Progenitor cell of endocrine pancreas (in vitro differentiated cells): ENCODE measurements at regions not wholly inside any gene's neighbourhood (a gene's known extent, or its start where the extent isn't known, plus 50 kb on each side); places are given as distances from the start of the nearest gene placed in this dataset.

Experiments used
- DNase-seq: peaks from one replicate; pipeline ENCODE4 v3.0.0; 2021; ENCODE audit warnings: low spot score; ENCODE audit not compliant: unreplicated experiment
- H3K27ac Mint-ChIP-seq: 2 replicates; pipeline ENCODE4 v1.8.0; 2021; ENCODE audit warnings: mild to moderate bottlenecking, moderate library complexity, mixed read lengths
- H3K27me3 Mint-ChIP-seq: 2 replicates; pipeline ENCODE4 v1.8.0; 2021; ENCODE audit warnings: mixed read lengths
- H3K36me3 Mint-ChIP-seq: 2 replicates; pipeline ENCODE4 v1.8.0; 2022; ENCODE audit warnings: mixed read lengths; ENCODE audit not compliant: insufficient read depth
- H3K4me1 Mint-ChIP-seq: 2 replicates; pipeline ENCODE4 v1.8.0; 2021; ENCODE audit warnings: low read depth, mixed read lengths
- H3K4me3 Mint-ChIP-seq: 2 replicates; pipeline ENCODE4 v1.8.0; 2021; ENCODE audit warnings: low read depth, mild to moderate bottlenecking, moderate library complexity, mixed read lengths
- H3K9me3 Mint-ChIP-seq: 2 replicates; pipeline ENCODE4 v1.8.0; 2021; ENCODE audit warnings: low read depth, mixed read lengths
- TF ChIP-seq, protein P1 (sequence below): fragments of 200-600 bp; sonication (generic); IDR thresholded peaks from one replicate; pipeline ENCODE4 v1.5.0; 2021; ENCODE audit warnings: antibody characterized with exemption, mild to moderate bottlenecking; ENCODE audit not compliant: unreplicated experiment

DNA sequence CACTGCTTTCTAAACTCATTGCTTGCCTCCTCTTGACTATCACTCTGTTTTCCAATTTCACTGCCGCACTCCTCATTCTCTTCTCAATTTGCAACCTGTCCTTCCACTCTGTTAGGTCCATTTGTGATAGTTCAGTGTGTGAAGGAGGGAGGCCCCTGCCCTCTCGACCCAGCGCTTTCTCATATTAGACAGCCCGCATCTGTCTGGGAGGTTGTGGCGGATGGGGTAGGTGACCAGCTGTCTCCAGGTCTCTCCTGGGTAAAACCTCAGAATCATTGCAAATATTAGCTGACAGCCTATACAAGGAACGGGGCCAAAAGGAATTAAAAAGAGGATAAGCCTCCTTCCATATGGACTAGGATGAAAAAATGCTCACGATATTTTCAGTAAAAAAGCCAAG is 358.3 kb downstream of the SHQ1 start:
- no peaks in the 10 kb centered on the region for H3K27me3 Mint-ChIP-seq
- H3K27ac Mint-ChIP-seq, result peak overlapping the region; percentile 33
- H3K4me3 Mint-ChIP-seq, result no peak overlapping the region
- peaks cover 3% of the 10 kb centered on the region for H3K9me3 Mint-ChIP-seq
- peaks cover 22% of the 10 kb centered on the region for H3K4me1 Mint-ChIP-seq
- no peak for DNase-seq
- no peaks in the 10 kb centered on the region for H3K36me3 Mint-ChIP-seq
- TF ChIP-seq, protein P1, sequence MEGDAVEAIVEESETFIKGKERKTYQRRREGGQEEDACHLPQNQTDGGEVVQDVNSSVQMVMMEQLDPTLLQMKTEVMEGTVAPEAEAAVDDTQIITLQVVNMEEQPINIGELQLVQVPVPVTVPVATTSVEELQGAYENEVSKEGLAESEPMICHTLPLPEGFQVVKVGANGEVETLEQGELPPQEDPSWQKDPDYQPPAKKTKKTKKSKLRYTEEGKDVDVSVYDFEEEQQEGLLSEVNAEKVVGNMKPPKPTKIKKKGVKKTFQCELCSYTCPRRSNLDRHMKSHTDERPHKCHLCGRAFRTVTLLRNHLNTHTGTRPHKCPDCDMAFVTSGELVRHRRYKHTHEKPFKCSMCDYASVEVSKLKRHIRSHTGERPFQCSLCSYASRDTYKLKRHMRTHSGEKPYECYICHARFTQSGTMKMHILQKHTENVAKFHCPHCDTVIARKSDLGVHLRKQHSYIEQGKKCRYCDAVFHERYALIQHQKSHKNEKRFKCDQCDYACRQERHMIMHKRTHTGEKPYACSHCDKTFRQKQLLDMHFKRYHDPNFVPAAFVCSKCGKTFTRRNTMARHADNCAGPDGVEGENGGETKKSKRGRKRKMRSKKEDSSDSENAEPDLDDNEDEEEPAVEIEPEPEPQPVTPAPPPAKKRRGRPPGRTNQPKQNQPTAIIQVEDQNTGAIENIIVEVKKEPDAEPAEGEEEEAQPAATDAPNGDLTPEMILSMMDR, result no peak

DNA sequence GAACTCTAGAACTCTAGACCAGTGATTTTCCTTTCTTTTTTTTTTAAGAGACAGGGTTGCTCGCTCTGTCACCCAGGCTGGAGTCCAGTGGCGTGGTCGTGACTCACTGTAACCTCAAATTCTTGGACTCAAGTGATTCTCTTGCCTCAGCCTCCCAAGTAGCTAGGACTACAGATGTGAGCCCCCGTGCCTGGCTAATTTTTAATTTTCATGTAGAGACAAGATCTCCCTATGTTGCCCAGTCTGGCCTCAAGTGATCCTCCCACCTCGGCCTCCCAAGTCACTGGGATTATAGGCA is 359.6 kb downstream of the SHQ1 start:
- no peaks in the 10 kb centered on the region for H3K36me3 Mint-ChIP-seq
- no peaks in the 10 kb centered on the region for H3K27me3 Mint-ChIP-seq
- H3K4me3 Mint-ChIP-seq, result no peak overlapping the region
- H3K27ac Mint-ChIP-seq, result peak overlapping the region; percentile 33
- no peak for DNase-seq
- no peaks in the 10 kb centered on the region for H3K9me3 Mint-ChIP-seq
- TF ChIP-seq, protein P1, result no peak
- H3K4me1 Mint-ChIP-seq, result peaks cover 22% of the 10 kb centered on the region

DNA sequence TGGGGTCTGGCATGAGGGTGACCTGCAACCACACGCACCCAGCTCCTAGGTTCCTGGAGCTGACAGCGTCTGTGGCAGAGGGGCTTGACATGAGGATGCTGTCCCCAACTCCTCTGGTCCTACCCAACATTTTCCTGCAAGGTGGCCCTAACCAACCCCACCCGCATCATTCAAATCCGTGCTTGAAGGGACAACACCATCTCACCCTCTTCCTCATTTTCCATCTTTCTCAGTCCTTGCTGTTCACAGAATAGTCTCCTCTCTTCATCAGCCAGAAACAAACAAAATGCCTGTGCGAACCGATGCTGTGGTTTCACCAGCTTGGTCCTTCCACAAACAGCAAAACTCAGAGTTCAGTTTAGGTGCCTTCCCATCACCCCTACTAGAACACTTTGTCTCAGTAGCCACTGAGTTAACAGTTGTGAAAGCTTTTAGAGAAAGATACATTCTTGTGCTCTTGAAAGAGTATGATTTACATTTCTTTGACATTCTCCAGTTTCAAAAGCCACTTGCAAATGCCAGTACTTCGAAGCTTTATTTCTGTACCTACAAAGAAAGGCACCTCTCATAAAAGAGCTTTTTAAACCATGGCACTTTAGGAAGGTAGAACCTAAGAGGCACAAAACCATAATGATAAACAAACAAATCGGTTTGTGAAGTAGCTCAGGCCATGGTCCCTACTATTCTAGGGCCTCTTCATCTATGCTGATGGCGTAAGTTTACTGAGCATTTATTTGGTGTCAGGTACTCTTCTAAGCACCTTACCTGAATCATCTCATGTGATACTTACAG is 360.1 kb downstream of the SHQ1 start:
- TF ChIP-seq, protein P1, result no peak
- Mint-ChIP-seq H3K4me3 (no peak overlapping the region), H3K36me3 (no peaks in the 10 kb centered on the region), H3K27ac (peak overlapping the region; percentile 69), H3K27me3 (no peaks in the 10 kb centered on the region), H3K4me1 (peaks cover 23% of the 10 kb centered on the region), H3K9me3 (no peaks in the 10 kb centered on the region)
- DNase-seq, result no peak

DNA sequence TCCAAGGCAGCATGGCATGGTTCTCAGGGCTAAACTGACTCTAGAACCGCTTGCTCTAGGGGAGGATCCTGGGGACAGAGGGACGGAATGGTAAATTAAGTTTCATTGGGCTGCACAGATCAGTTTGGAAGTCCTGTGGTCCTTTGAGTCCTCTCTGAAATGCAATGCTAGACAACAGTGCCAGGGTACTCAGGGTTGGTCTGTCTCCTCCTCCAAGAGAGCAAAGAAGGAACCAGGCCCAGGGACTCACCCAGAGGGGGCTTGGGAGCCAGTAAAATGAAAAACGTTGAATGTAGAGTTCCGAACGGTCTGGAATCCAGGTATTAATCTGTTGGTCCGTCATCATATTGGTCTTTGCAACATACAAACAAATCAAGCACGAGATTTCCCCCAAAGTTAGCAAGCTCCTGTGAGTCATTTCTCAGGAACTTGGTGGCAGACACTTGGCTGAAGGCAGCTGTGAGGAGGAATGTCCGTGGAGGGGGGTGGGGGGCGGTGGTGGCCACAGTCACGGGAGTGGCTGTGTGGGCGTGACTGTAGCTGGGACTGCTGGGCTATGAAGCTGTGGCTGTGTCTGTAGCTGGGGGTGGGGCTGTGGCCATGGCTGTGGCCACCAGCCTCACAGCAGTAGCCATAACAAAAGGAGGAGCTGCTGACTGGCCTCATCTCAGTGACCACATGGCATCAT is 361.0 kb downstream of the SHQ1 start:
- no peaks in the 10 kb centered on the region for H3K36me3 Mint-ChIP-seq
- no peak overlapping the region for H3K4me3 Mint-ChIP-seq
- no peak for DNase-seq
- peak overlapping the region; percentile 81 for H3K27ac Mint-ChIP-seq
- TF ChIP-seq, protein P1, result no peak
- peaks cover 31% of the 10 kb centered on the region for H3K4me1 Mint-ChIP-seq
- no peaks in the 10 kb centered on the region for H3K27me3 Mint-ChIP-seq
- H3K9me3 Mint-ChIP-seq, result no peaks in the 10 kb centered on the region

DNA sequence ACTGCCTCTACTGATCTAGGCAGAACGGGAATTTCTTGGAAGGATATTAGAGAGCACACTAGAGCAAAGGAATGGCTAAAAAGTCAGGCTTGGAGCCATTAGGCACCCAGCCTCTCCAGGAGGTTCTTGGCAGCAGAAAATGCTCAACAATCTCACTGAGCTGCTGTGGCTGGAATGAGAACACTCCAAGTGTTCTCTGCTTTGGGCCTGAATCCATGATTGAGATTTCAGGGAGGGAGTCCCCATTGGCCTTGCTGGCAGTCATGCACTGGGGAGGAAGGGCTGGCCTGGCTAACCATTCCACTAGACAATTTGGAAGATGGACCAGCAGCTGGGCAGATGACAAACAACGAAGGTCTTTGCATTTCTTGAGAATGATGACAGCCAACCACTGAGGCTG is 362.6 kb downstream of the SHQ1 start:
- Mint-ChIP-seq H3K4me1 (peaks cover 24% of the 10 kb centered on the region), H3K27me3 (no peaks in the 10 kb centered on the region), H3K4me3 (no peak overlapping the region), H3K27ac (no peak overlapping the region), H3K9me3 (no peaks in the 10 kb centered on the region), H3K36me3 (no peaks in the 10 kb centered on the region)
- TF ChIP-seq, protein P1, result no peak
- DNase-seq, result no peak
